Keratinocyte (primary cell): ENCODE measurements at regions not wholly inside any gene's neighbourhood (a gene's known extent, or its start where the extent isn't known, plus 50 kb on each side); places are given as distances from the start of the nearest gene placed in this dataset.

Source experiments
- DNase-seq: peaks from one replicate; pipeline ENCODE4 v3.0.0-alpha.2; 2011; ENCODE audit warnings: low read depth, missing footprints, low spot score
- FAIRE-seq: peaks from 2 replicates; lab custom pipeline; 2011; peaks lifted over from hg19 to GRCh38; lab: Jason Lieb, UNC
- H2AFZ ChIP-seq: 2 replicates; pipeline ENCODE4 v1.6.0; 2012; ENCODE audit warnings: low read length, control low read depth, inconsistent platforms; ENCODE audit not compliant: control insufficient read depth
- H3K27ac ChIP-seq: 2 replicates; pipeline ENCODE4 v1.5.1; 2011; ENCODE audit warnings: low read length; ENCODE audit not compliant: control insufficient read depth, insufficient read depth
- H3K27me3 ChIP-seq: 3 replicates; pipeline ENCODE4 v1.6.0; 2011; ENCODE audit warnings: low read length; ENCODE audit not compliant: control insufficient read depth, insufficient read depth; ENCODE audit errors: extremely low read depth
- H3K36me3 ChIP-seq, 2 experiments: 2 replicates in 1 of 2; 3 replicates in 1 of 2; pipeline ENCODE4 v1.5.1; 2011; ENCODE audit warnings: low read length in 2 of 2, mild to moderate bottlenecking in 1 of 2; ENCODE audit not compliant: control insufficient read depth in 2 of 2, insufficient read depth in 2 of 2; ENCODE audit errors: extremely low read depth in 1 of 2
- H3K4me1 ChIP-seq: 3 replicates; pipeline ENCODE4 v1.5.1; 2011; ENCODE audit warnings: low read length; ENCODE audit not compliant: control insufficient read depth, insufficient read depth; ENCODE audit errors: extremely low read depth
- H3K4me2 ChIP-seq: 3 replicates; pipeline ENCODE4 v1.6.0; 2011; ENCODE audit warnings: low read depth, low read length; ENCODE audit not compliant: control insufficient read depth, insufficient read depth; ENCODE audit errors: extremely low read depth
- H3K4me3 ChIP-seq, 3 experiments: fragments of 200-600 bp in 1 of 3; sonication (generic) in 1 of 3; 2 replicates in 2 of 3; 3 replicates in 1 of 3; pipeline ENCODE4 v1.5.1; 2011 to 2016; ENCODE audit warnings: low read length in 3 of 3, mild to moderate bottlenecking in 3 of 3, control low read depth in 2 of 3, inconsistent platforms in 1 of 3, low read depth in 1 of 3, mixed read lengths in 1 of 3, mixed run types in 1 of 3, moderate library complexity in 1 of 3; ENCODE audit not compliant: control insufficient read depth in 2 of 3, insufficient read depth in 2 of 3; ENCODE audit errors: extremely low read depth in 1 of 3
- H3K79me2 ChIP-seq: 2 replicates; pipeline ENCODE4 v1.6.0; 2012; ENCODE audit warnings: low read length; ENCODE audit not compliant: control insufficient read depth, insufficient read depth
- H3K9ac ChIP-seq: 3 replicates; pipeline ENCODE4 v1.6.0; 2011; ENCODE audit warnings: low read length; ENCODE audit not compliant: control insufficient read depth, insufficient read depth; ENCODE audit errors: extremely low read depth
- H3K9me1 ChIP-seq: 3 replicates; pipeline ENCODE4 v1.6.0; 2011; ENCODE audit warnings: low read length; ENCODE audit not compliant: control insufficient read depth, insufficient read depth; ENCODE audit errors: extremely low read depth
- H3K9me3 ChIP-seq: 2 replicates; pipeline ENCODE4 v1.5.1; 2012; ENCODE audit warnings: low read depth, low read length; ENCODE audit not compliant: control insufficient read depth
- H4K20me1 ChIP-seq: 3 replicates; pipeline ENCODE4 v1.6.0; 2011; ENCODE audit warnings: low read length; ENCODE audit not compliant: control insufficient read depth, insufficient read depth; ENCODE audit errors: extremely low read depth
- CTCF ChIP-seq, 3 experiments: IDR thresholded peaks in 1 of 3; conservative IDR thresholded peaks in 1 of 3; optimal IDR thresholded peaks in 1 of 3; 2 replicates in 2 of 3; 3 replicates in 1 of 3; pipeline versions ENCODE3 to v1.5.1; 2011; ENCODE audit warnings: low read length in 3 of 3, mild to moderate bottlenecking in 3 of 3, moderate library complexity in 2 of 3, control low read depth in 1 of 3, inconsistent platforms in 1 of 3; ENCODE audit not compliant: insufficient read depth in 2 of 3; ENCODE audit errors: extremely low read depth in 1 of 3
- EZH2 ChIP-seq: IDR thresholded peaks from one replicate; pipeline ENCODE4 v1.6.1; 2012; ENCODE audit warnings: inconsistent platforms, mild to moderate bottlenecking, low read length, moderate library complexity
- dilution Hi-C: fragments of 300-500 bp; cut with MboI; formaldehyde crosslinking; loops from one replicate; pipeline ENCODE4 v1.7.0; 2020; ENCODE audit warnings: low sequenced_read_pairs; ENCODE audit not compliant: extremely low pct_ligation_motif_present

- H3K4me3 ChIP-seq, result no peak overlapping the region
- no peaks in the 10 kb centered on the region for H3K9me3 ChIP-seq
- H2AFZ ChIP-seq, result no peak overlapping the region
- H3K36me3 ChIP-seq, result no peaks in the 10 kb centered on the region
- no peaks in the 10 kb centered on the region for H3K9me1 ChIP-seq
- H3K27me3 ChIP-seq, result no peaks in the 10 kb centered on the region
- H3K79me2 ChIP-seq, result no peaks in the 10 kb centered on the region
- no peak overlapping the region for H3K9ac ChIP-seq
- no peak for TF ChIP-seq CTCF (optimal IDR thresholded peaks at IDR 0.05 in 1 of 3, IDR thresholded peaks at IDR 0.05 in 1 of 3, conservative IDR thresholded peaks at IDR 0.05 in 1 of 3; ENCODE audit: extremely low read depth in 1 of 3, insufficient read depth in 2 of 3, low read length in 3 of 3)
- TF ChIP-seq EZH2, result no peak
- H3K4me1 ChIP-seq, result no peaks in the 10 kb centered on the region
- dilution Hi-C loops, result no loop called here
- DNase-seq (no peak), FAIRE-seq (no peak)
- no peak overlapping the region for H3K4me2 ChIP-seq
- H3K27ac ChIP-seq, result no peak overlapping the region
- no peaks in the 10 kb centered on the region for H4K20me1 ChIP-seq
These were observed 728.2 kb downstream of the ARAP2 start for GRCh38 chr4:35516102-35516501.

GRCh38 chr4:35520059-35520458 is 724.3 kb downstream of the ARAP2 start:
- Histone ChIP-seq H4K20me1 (no peaks in the 10 kb centered on the region), H3K79me2 (no peaks in the 10 kb centered on the region), H3K9me3 (no peaks in the 10 kb centered on the region), H2AFZ (no peak overlapping the region), H3K9me1 (no peaks in the 10 kb centered on the region), H3K4me2 (no peak overlapping the region), H3K9ac (no peak overlapping the region), H3K4me3 (no peak overlapping the region), H3K27ac (no peak overlapping the region), H3K4me1 (no peaks in the 10 kb centered on the region), H3K36me3 (no peaks in the 10 kb centered on the region), H3K27me3 (no peaks in the 10 kb centered on the region)
- dilution Hi-C loops, result no loop called here
- TF ChIP-seq EZH2, result no peak
- TF ChIP-seq CTCF (optimal IDR thresholded peaks at IDR 0.05 in 1 of 3, IDR thresholded peaks at IDR 0.05 in 1 of 3, conservative IDR thresholded peaks at IDR 0.05 in 1 of 3; ENCODE audit: extremely low read depth in 1 of 3, insufficient read depth in 2 of 3, low read length in 3 of 3), result no peak
- no peak for FAIRE-seq
- peak; percentile 30 for DNase-seq
